ENCODE measurements at regions not wholly inside any gene's neighbourhood (a gene's known extent, or its start where the extent isn't known, plus 50 kb on each side); places are given as distances from the start of the nearest gene placed in this dataset.

GRCh38 chr10:28743576-28743975 is 66.3 kb downstream of the BAMBI start:
- no peak for DNase-seq (ENCODE audit: extremely low read depth, insufficient read length)
- Histone ChIP-seq H3K4me3 (replicated peaks; ENCODE audit: low read depth, low read length) (no peak overlapping the region), H3K36me3 (ENCODE audit: control insufficient read depth, insufficient read depth, low read length) (no peaks in the 10 kb centered on the region), H3K27me3 (replicated peaks; ENCODE audit: control insufficient read depth, insufficient read depth, low read length) (no peaks in the 10 kb centered on the region)
- no peak for TF ChIP-seq CTCF (IDR thresholded peaks at IDR 0.05; ENCODE audit: insufficient read depth, low read length, poor library complexity, severe bottlenecking)

GRCh38 chr10:28744069-28744768 is 66.9 kb downstream of the BAMBI start:
- DNase-seq (ENCODE audit: extremely low read depth, insufficient read length) = no peak
- Histone ChIP-seq H3K27me3 (replicated peaks; ENCODE audit: control insufficient read depth, insufficient read depth, low read length) (no peaks in the 10 kb centered on the region), H3K36me3 (ENCODE audit: control insufficient read depth, insufficient read depth, low read length) (no peaks in the 10 kb centered on the region), H3K4me3 (replicated peaks; ENCODE audit: low read depth, low read length) (no peak overlapping the region)
- no peak for TF ChIP-seq CTCF (IDR thresholded peaks at IDR 0.05; ENCODE audit: insufficient read depth, low read length, poor library complexity, severe bottlenecking)

- H3K4me3 ChIP-seq (replicated peaks; ENCODE audit: low read depth, low read length) = no peak overlapping the region
- H3K36me3 ChIP-seq (ENCODE audit: control insufficient read depth, insufficient read depth, low read length) = no peaks in the 10 kb centered on the region
- DNase-seq (ENCODE audit: extremely low read depth, insufficient read length) = no peak
- H3K27me3 ChIP-seq (replicated peaks; ENCODE audit: control insufficient read depth, insufficient read depth, low read length) = no peaks in the 10 kb centered on the region
- TF ChIP-seq CTCF (IDR thresholded peaks at IDR 0.05; ENCODE audit: insufficient read depth, low read length, poor library complexity, severe bottlenecking) = no peak
Observed at GRCh38 chr10:28754930-28755718, 77.8 kb downstream of the BAMBI start.

- no peak for DNase-seq (ENCODE audit: extremely low read depth, insufficient read length)
- Histone ChIP-seq H3K27me3 (replicated peaks; ENCODE audit: control insufficient read depth, insufficient read depth, low read length) (no peaks in the 10 kb centered on the region), H3K4me3 (replicated peaks; ENCODE audit: low read depth, low read length) (no peak overlapping the region), H3K36me3 (ENCODE audit: control insufficient read depth, insufficient read depth, low read length) (no peaks in the 10 kb centered on the region)
- TF ChIP-seq CTCF (IDR thresholded peaks at IDR 0.05; ENCODE audit: insufficient read depth, low read length, poor library complexity, severe bottlenecking) = no peak
Observed at GRCh38 chr10:28761084-28761846, 83.9 kb downstream of the BAMBI start.

- no peak for DNase-seq (ENCODE audit: extremely low read depth, insufficient read length)
- Histone ChIP-seq H3K36me3 (ENCODE audit: control insufficient read depth, insufficient read depth, low read length) (no peaks in the 10 kb centered on the region), H3K27me3 (replicated peaks; ENCODE audit: control insufficient read depth, insufficient read depth, low read length) (no peaks in the 10 kb centered on the region), H3K4me3 (replicated peaks; ENCODE audit: low read depth, low read length) (no peak overlapping the region)
- no peak for TF ChIP-seq CTCF (IDR thresholded peaks at IDR 0.05; ENCODE audit: insufficient read depth, low read length, poor library complexity, severe bottlenecking)
Observed at GRCh38 chr10:28763471-28764170, 86.3 kb downstream of the BAMBI start.

Data from GM06990 (cell line).